Osteocyte (in vitro differentiated cells): ENCODE measurements at regions not wholly inside any gene's neighbourhood (a gene's known extent, or its start where the extent isn't known, plus 50 kb on each side); places are given as distances from the start of the nearest gene placed in this dataset.

Experiments used
- DNase-seq: peaks from one replicate; pipeline ENCODE4 v3.0.0; 2021; ENCODE audit warnings: mixed read lengths; ENCODE audit not compliant: unreplicated experiment; ENCODE audit errors: extremely low spot score
- H3K27ac Mint-ChIP-seq: one replicate; pipeline ENCODE4 v1.8.0; 2021; ENCODE audit warnings: mild to moderate bottlenecking, mixed read lengths; ENCODE audit not compliant: unreplicated experiment
- H3K27me3 Mint-ChIP-seq: one replicate; pipeline ENCODE4 v1.8.0; 2021; ENCODE audit warnings: mixed read lengths; ENCODE audit not compliant: unreplicated experiment
- H3K36me3 Mint-ChIP-seq: one replicate; pipeline ENCODE4 v1.8.0; 2021; ENCODE audit warnings: mixed read lengths; ENCODE audit not compliant: unreplicated experiment
- H3K4me1 Mint-ChIP-seq: one replicate; pipeline ENCODE4 v1.8.0; 2021; ENCODE audit warnings: mixed read lengths; ENCODE audit not compliant: unreplicated experiment
- H3K4me3 Mint-ChIP-seq: one replicate; pipeline ENCODE4 v1.8.0; 2021; ENCODE audit warnings: mild to moderate bottlenecking, moderate library complexity, mixed read lengths; ENCODE audit not compliant: unreplicated experiment
- H3K9me3 Mint-ChIP-seq: one replicate; pipeline ENCODE4 v1.8.0; 2021; ENCODE audit warnings: mixed read lengths; ENCODE audit not compliant: unreplicated experiment
- TF ChIP-seq, protein P1 (sequence below): fragments of 200-600 bp; sonication (generic); IDR thresholded peaks from 2 replicates; pipeline ENCODE4 v1.5.0; 2021; ENCODE audit warnings: antibody characterized with exemption, mild to moderate bottlenecking, moderate library complexity

GRCh38 chr20:41782730-41783406 is 164.7 kb upstream of the CHD6 start:
- DNase-seq, result no peak
- H3K36me3 Mint-ChIP-seq, result no peaks in the 10 kb centered on the region
- H3K4me3 Mint-ChIP-seq, result no peak overlapping the region
- no peak overlapping the region for H3K27ac Mint-ChIP-seq
- no peaks in the 10 kb centered on the region for H3K4me1 Mint-ChIP-seq
- TF ChIP-seq, protein P1, sequence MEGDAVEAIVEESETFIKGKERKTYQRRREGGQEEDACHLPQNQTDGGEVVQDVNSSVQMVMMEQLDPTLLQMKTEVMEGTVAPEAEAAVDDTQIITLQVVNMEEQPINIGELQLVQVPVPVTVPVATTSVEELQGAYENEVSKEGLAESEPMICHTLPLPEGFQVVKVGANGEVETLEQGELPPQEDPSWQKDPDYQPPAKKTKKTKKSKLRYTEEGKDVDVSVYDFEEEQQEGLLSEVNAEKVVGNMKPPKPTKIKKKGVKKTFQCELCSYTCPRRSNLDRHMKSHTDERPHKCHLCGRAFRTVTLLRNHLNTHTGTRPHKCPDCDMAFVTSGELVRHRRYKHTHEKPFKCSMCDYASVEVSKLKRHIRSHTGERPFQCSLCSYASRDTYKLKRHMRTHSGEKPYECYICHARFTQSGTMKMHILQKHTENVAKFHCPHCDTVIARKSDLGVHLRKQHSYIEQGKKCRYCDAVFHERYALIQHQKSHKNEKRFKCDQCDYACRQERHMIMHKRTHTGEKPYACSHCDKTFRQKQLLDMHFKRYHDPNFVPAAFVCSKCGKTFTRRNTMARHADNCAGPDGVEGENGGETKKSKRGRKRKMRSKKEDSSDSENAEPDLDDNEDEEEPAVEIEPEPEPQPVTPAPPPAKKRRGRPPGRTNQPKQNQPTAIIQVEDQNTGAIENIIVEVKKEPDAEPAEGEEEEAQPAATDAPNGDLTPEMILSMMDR, result no peak
- peaks cover 2% of the 10 kb centered on the region for H3K9me3 Mint-ChIP-seq
- H3K27me3 Mint-ChIP-seq, result no peaks in the 10 kb centered on the region

- no peak overlapping the region for H3K4me3 Mint-ChIP-seq
- TF ChIP-seq, protein P1, result no peak
- DNase-seq, result no peak
- H3K4me1 Mint-ChIP-seq, result no peaks in the 10 kb centered on the region
- H3K27ac Mint-ChIP-seq, result no peak overlapping the region
- H3K36me3 Mint-ChIP-seq, result no peaks in the 10 kb centered on the region
- H3K9me3 Mint-ChIP-seq, result no peaks in the 10 kb centered on the region
- no peaks in the 10 kb centered on the region for H3K27me3 Mint-ChIP-seq
Observed at GRCh38 chr20:41782255-41782654, 164.1 kb upstream of the CHD6 start.

DNA sequence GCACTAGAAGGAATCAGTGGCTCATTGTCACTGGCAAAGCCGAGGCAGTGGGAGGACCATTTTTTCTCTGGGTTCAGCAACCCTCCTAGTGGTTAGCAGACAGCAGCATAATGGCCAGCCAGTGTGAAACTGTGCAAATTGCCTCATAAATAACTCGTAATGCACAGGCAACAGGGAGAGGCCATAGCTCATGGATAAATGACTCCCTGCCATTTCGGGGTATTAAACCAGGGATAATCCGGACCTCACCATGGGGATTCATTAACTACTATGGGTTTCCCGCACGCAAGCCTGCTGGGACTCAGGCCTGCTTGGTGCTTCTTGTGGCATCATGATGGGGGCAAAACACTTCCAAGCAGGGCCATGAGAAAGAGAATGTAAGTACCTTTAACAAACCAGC is 158.2 kb upstream of the CHD6 start:
- DNase-seq, result no peak
- no peak overlapping the region for H3K27ac Mint-ChIP-seq
- H3K36me3 Mint-ChIP-seq, result no peaks in the 10 kb centered on the region
- no peaks in the 10 kb centered on the region for H3K27me3 Mint-ChIP-seq
- H3K4me1 Mint-ChIP-seq, result no peaks in the 10 kb centered on the region
- no peaks in the 10 kb centered on the region for H3K9me3 Mint-ChIP-seq
- no peak overlapping the region for H3K4me3 Mint-ChIP-seq
- TF ChIP-seq, protein P1, result no peak

GRCh38 chr20:41774291-41774690 is 156.1 kb upstream of the CHD6 start:
- TF ChIP-seq, protein P1, result no peak
- Mint-ChIP-seq H3K36me3 (no peaks in the 10 kb centered on the region), H3K9me3 (no peaks in the 10 kb centered on the region), H3K27me3 (no peaks in the 10 kb centered on the region), H3K27ac (no peak overlapping the region), H3K4me1 (no peaks in the 10 kb centered on the region), H3K4me3 (no peak overlapping the region)
- DNase-seq, result no peak

DNA sequence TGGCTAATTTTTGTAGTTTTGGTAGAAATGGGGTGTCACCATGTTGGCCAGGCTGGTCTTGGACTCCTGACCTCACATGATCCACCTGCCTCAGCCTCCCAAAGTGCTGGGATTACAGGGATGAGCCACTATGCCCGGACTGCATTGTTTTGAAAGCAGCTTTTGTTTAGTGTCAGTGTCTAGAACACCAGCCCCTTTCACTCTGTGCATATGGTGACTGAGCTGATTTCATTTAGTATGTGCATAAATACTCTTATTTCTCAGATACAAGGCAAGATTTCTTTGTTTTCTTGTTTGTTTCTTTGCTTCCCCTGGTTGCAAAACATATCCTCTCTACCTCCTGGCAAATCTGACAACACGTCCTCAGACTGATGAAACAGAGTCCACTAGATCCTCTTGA is 152.8 kb upstream of the CHD6 start:
- DNase-seq, result no peak
- H3K27me3 Mint-ChIP-seq, result no peaks in the 10 kb centered on the region
- no peaks in the 10 kb centered on the region for H3K4me1 Mint-ChIP-seq
- H3K9me3 Mint-ChIP-seq, result no peaks in the 10 kb centered on the region
- H3K4me3 Mint-ChIP-seq, result no peak overlapping the region
- no peaks in the 10 kb centered on the region for H3K36me3 Mint-ChIP-seq
- H3K27ac Mint-ChIP-seq, result no peak overlapping the region
- TF ChIP-seq, protein P1, result no peak
